OCI-LY1 (cell line): ENCODE measurements at regions not wholly inside any gene's neighbourhood (a gene's known extent, or its start where the extent isn't known, plus 50 kb on each side); places are given as distances from the start of the nearest gene placed in this dataset.

Source experiments
- H2AFZ ChIP-seq: fragments of 200-600 bp; sonication (generic), shearing (Covaris generic); 2 replicates; pipeline ENCODE4 v1.6.0; 2014; ENCODE audit warnings: antibody characterized with exemption, mild to moderate bottlenecking, low read length
- H3F3A ChIP-seq: fragments of 200-600 bp; sonication (generic), shearing (Covaris generic); 2 replicates; pipeline ENCODE4 v1.6.0; 2014; ENCODE audit warnings: mild to moderate bottlenecking, antibody characterized with exemption, low read length, moderate library complexity; ENCODE audit not compliant: insufficient read depth
- H3K27ac ChIP-seq: fragments of 200-600 bp; sonication (generic); 2 replicates; pipeline ENCODE4 v1.5.1; 2014; ENCODE audit warnings: low read length, mixed run types, mild to moderate bottlenecking, low read depth; ENCODE audit not compliant: poor library complexity, severe bottlenecking
- H3K27me3 ChIP-seq: fragments of 200-600 bp; sonication (generic); 2 replicates; pipeline ENCODE4 v1.6.0; 2014; ENCODE audit warnings: antibody characterized with exemption, mild to moderate bottlenecking, low read length, moderate library complexity; ENCODE audit not compliant: insufficient read depth
- H3K36me3 ChIP-seq: fragments of 200-600 bp; sonication (generic); 2 replicates; pipeline ENCODE4 v1.6.1; 2014; ENCODE audit warnings: mild to moderate bottlenecking, antibody characterized with exemption, low read length, moderate library complexity, mixed read lengths; ENCODE audit not compliant: insufficient read depth
- H3K4me1 ChIP-seq: fragments of 200-600 bp; sonication (generic); 2 replicates; pipeline ENCODE4 v1.5.1; 2014; ENCODE audit warnings: mild to moderate bottlenecking, low read length, moderate library complexity; ENCODE audit not compliant: insufficient read depth, severe bottlenecking
- H3K4me2 ChIP-seq: fragments of 200-600 bp; sonication (generic), shearing (Covaris generic); 2 replicates; pipeline ENCODE4 v1.6.1; 2014; ENCODE audit warnings: low read length
- H3K4me3 ChIP-seq: fragments of 200-600 bp; sonication (generic); 2 replicates; pipeline ENCODE4 v1.5.1; 2014; ENCODE audit warnings: low read length, low read depth, mild to moderate bottlenecking, mixed read lengths; ENCODE audit not compliant: poor library complexity, severe bottlenecking
- H3K79me2 ChIP-seq: fragments of 200-600 bp; shearing (Covaris generic); 2 replicates; pipeline ENCODE4 v1.6.1; 2016; ENCODE audit warnings: mixed run types, low read length, mixed read lengths; ENCODE audit not compliant: insufficient read depth
- H3K9ac ChIP-seq: fragments of 200-600 bp; sonication (generic), shearing (Covaris generic); 2 replicates; pipeline ENCODE4 v1.6.1; 2014; ENCODE audit warnings: mild to moderate bottlenecking, low read length, mixed read lengths
- H3K9me2 ChIP-seq: fragments of 200-600 bp; sonication (generic), shearing (Covaris generic); 2 replicates; pipeline ENCODE4 v1.6.1; 2014; ENCODE audit warnings: low read depth, mild to moderate bottlenecking, low read length, mixed read lengths
- H3K9me3 ChIP-seq: fragments of 200-600 bp; shearing (Covaris generic); 2 replicates; pipeline ENCODE4 v1.6.1; 2014; ENCODE audit warnings: low read length, mixed read lengths
- H4K20me1 ChIP-seq: fragments of 200-600 bp; sonication (generic), shearing (Covaris generic); 2 replicates; pipeline ENCODE4 v1.6.0; 2016; ENCODE audit warnings: mild to moderate bottlenecking, low read length; ENCODE audit not compliant: insufficient read depth
- CTCF ChIP-seq: fragments of 200-600 bp; sonication (generic), shearing (Covaris generic); IDR thresholded peaks from 2 replicates; pipeline ENCODE4 v1.5.1; 2017; ENCODE audit warnings: mild to moderate bottlenecking, antibody characterized with exemption, low read length, moderate library complexity, mixed read lengths
- EZH2 ChIP-seq: fragments of 200-600 bp; sonication (generic), shearing (Covaris generic); IDR thresholded peaks from 2 replicates; pipeline ENCODE4 v1.8.0; 2017; ENCODE audit warnings: borderline replicate concordance, mixed run types, mild to moderate bottlenecking, antibody characterized with exemption, low read length, moderate library complexity, mixed read lengths

DNA sequence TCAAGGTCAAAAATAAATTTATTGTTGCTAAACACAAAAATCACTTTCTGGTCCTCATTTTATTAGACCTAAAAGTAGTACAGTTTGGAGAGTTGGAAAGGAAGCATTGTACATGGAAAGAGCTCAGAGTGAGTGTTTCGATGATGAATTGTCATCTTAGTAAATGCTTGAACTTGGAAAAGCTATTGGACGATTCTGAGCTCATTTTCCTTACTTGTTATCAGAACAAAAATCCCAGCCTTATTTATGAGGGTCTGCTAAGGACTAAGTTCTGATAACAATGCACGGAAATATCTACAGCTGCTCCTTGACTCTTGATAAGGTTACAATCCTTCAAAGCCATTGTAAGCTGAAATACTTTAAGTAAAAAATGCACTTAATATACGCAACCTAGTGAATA, 710.0 kb upstream of the PTBP2 start:
- Histone ChIP-seq H3K4me1 (no peaks in the 10 kb centered on the region), H3K4me2 (no peak overlapping the region), H3K36me3 (no peaks in the 10 kb centered on the region), H3F3A (no peaks in the 10 kb centered on the region), H3K9me3 (no peaks in the 10 kb centered on the region), H3K9ac (no peak overlapping the region), H3K27ac (no peak overlapping the region), H3K4me3 (no peak overlapping the region), H3K79me2 (no peaks in the 10 kb centered on the region), H3K27me3 (no peaks in the 10 kb centered on the region), H3K9me2 (no peaks in the 10 kb centered on the region), H2AFZ (no peak overlapping the region), H4K20me1 (no peaks in the 10 kb centered on the region)
- no peak for TF ChIP-seq EZH2
- TF ChIP-seq CTCF, result no peak

DNA sequence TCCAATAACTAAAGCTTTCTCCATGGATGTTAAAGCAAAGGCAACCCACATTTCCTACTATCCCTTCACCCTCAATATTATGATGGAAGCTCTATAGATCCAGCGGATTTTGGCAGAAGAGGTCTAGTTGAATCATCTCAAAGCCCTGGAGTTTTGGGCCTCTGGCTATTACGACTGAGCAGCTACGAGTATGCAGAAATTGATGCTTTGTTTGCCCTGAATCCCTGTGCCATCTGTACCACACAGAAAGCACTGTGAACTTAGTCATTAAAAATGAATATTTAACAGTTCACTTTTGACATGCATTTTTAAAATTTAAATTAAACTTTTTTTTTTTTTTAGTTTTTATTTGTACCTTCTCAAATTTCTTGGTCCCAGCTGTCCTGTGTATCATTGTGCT, 705.4 kb upstream of the PTBP2 start:
- H4K20me1 ChIP-seq, result no peaks in the 10 kb centered on the region
- no peak overlapping the region for H3K4me2 ChIP-seq

GRCh38 chr1:96020378-96020777, 701.2 kb upstream of the PTBP2 start:
- no peak overlapping the region for H3K4me2 ChIP-seq
- H3K4me1 ChIP-seq, result no peaks in the 10 kb centered on the region
- H3K36me3 ChIP-seq, result no peaks in the 10 kb centered on the region
- no peaks in the 10 kb centered on the region for H3K79me2 ChIP-seq
- no peak overlapping the region for H3K9ac ChIP-seq
- no peak overlapping the region for H2AFZ ChIP-seq
- no peaks in the 10 kb centered on the region for H4K20me1 ChIP-seq
- H3K27me3 ChIP-seq, result no peaks in the 10 kb centered on the region
- H3K9me3 ChIP-seq, result no peaks in the 10 kb centered on the region
- no peak overlapping the region for H3K27ac ChIP-seq
- H3K4me3 ChIP-seq, result no peak overlapping the region
- no peaks in the 10 kb centered on the region for H3K9me2 ChIP-seq
- TF ChIP-seq EZH2, result no peak
- TF ChIP-seq CTCF, result no peak
- H3F3A ChIP-seq, result no peaks in the 10 kb centered on the region

More for the DNA sequence above, 705.4 kb upstream of the PTBP2 start:
- H3F3A ChIP-seq, result no peaks in the 10 kb centered on the region
- TF ChIP-seq EZH2 (no peak), CTCF (no peak)
- H3K36me3 ChIP-seq, result no peaks in the 10 kb centered on the region
- H3K9ac ChIP-seq, result no peak overlapping the region
- H3K4me1 ChIP-seq, result no peaks in the 10 kb centered on the region
- no peaks in the 10 kb centered on the region for H3K9me3 ChIP-seq
- H2AFZ ChIP-seq, result no peak overlapping the region
- no peaks in the 10 kb centered on the region for H3K27me3 ChIP-seq
- H3K9me2 ChIP-seq, result no peaks in the 10 kb centered on the region
- no peak overlapping the region for H3K27ac ChIP-seq
- H3K79me2 ChIP-seq, result no peaks in the 10 kb centered on the region
- no peak overlapping the region for H3K4me3 ChIP-seq
